Panc1 (cell line): ENCODE measurements at regions not wholly inside any gene's neighbourhood (a gene's known extent, or its start where the extent isn't known, plus 50 kb on each side); places are given as distances from the start of the nearest gene placed in this dataset.

ENCODE experiments used
- ATAC-seq: fragments of 200-7000 bp; cut with Tn5 transposase; 2 replicates; pipeline ENCODE4 v1.9.1; 2020; ENCODE audit warnings: mild to moderate bottlenecking, moderate library complexity
- BruUV-seq: library from RNA; stranded (reverse); fragments of 400-500 nt; replicated peaks from 2 replicates; lab custom pipeline; 2021; lab: Mats Ljungman, UMichigan
- CTCF ChIA-PET: fragments of 300-600 bp; sonication (Branson Sonifier 250); formaldehyde crosslinking; loops from one replicate; lab custom pipeline; 2022; ENCODE audit warnings: antibody characterized with exemption; lab: Charles Lee
- POLR2A ChIA-PET: fragments of 300-600 bp; sonication (Branson Sonifier 250); formaldehyde crosslinking; loops from one replicate; lab custom pipeline; 2022; ENCODE audit warnings: antibody characterized with exemption; lab: Charles Lee
- DNase-seq: peaks from one replicate; pipeline ENCODE4 v3.0.0-alpha.2; 2010; ENCODE audit warnings: low read depth, low spot score
- H3K27ac ChIP-seq: 2 replicates; pipeline ENCODE4 v1.5.1; 2011; ENCODE audit warnings: mild to moderate bottlenecking, low read length, inconsistent platforms
- H3K27me3 ChIP-seq: fragments of 200-500 bp; sonication (Bioruptor generic); 2 replicates; pipeline ENCODE4 v1.6.0; 2014; ENCODE audit warnings: low read length, inconsistent platforms; ENCODE audit not compliant: control insufficient read depth, insufficient read depth
- H3K36me3 ChIP-seq: fragments of 200-500 bp; sonication (Bioruptor generic); 2 replicates; pipeline ENCODE4 v1.5.1; 2014; ENCODE audit warnings: inconsistent platforms, mild to moderate bottlenecking, low read length, moderate library complexity; ENCODE audit not compliant: control insufficient read depth, insufficient read depth
- H3K4me1 ChIP-seq: 2 replicates; pipeline ENCODE4 v1.5.1; 2011; ENCODE audit warnings: inconsistent platforms, mild to moderate bottlenecking, low read length, moderate library complexity; ENCODE audit not compliant: control insufficient read depth, insufficient read depth
- H3K4me3 ChIP-seq, 2 experiments: 2 replicates each; pipeline ENCODE4 v1.5.1; 2011 to 2012; ENCODE audit warnings: low read depth in 2 of 2, low read length in 2 of 2, mild to moderate bottlenecking in 2 of 2, inconsistent platforms in 1 of 2, moderate library complexity in 1 of 2
- H3K9me3 ChIP-seq: fragments of 200-500 bp; sonication (Bioruptor generic); 2 replicates; pipeline ENCODE4 v1.5.1; 2014; ENCODE audit warnings: low read depth, mild to moderate bottlenecking, inconsistent platforms, low read length, moderate library complexity; ENCODE audit not compliant: control insufficient read depth, insufficient read depth
- POLR2AphosphoS5 ChIP-seq: IDR thresholded peaks from 2 replicates; pipeline ENCODE4 v1.6.1; 2012; ENCODE audit warnings: mild to moderate bottlenecking, low read depth, low read length, moderate library complexity
- SIN3A ChIP-seq: IDR thresholded peaks from 2 replicates; pipeline ENCODE4 v1.6.1; 2012; ENCODE audit warnings: low read depth, mild to moderate bottlenecking, low read length, moderate library complexity, borderline replicate concordance; ENCODE audit not compliant: insufficient read depth
- TCF7L2 ChIP-seq: IDR thresholded peaks from 2 replicates; pipeline ENCODE4 v1.6.1; 2011; ENCODE audit warnings: mild to moderate bottlenecking, low read depth, low read length, inconsistent platforms
- in situ Hi-C: cut with HindIII; loops from 2 replicates; pipeline ENCODE4 v1.10.0; 2016; ENCODE audit warnings: low sequenced_read_pairs, low pct_unique_long_range_greater_than_20kb
- intact Hi-C: fragments of 100-400 bp; cut with micrococcal nuclease; formaldehyde crosslinking; loops from one replicate; pipeline ENCODE4 v1.10.0; 2022; ENCODE audit not compliant: unreplicated experiment
- TF ChIP-seq, protein P1 (sequence below): fragments of 450-650 bp; IDR thresholded peaks from 2 replicates; pipeline ENCODE4 v1.5.1; 2017; ENCODE audit warnings: mild to moderate bottlenecking
- TF ChIP-seq, protein P2 (sequence below), 2 experiments: IDR thresholded peaks; 2 replicates each; pipeline ENCODE4 v1.6.1; 2011 to 2012; ENCODE audit warnings: low read depth in 2 of 2, control low read depth in 1 of 2, low read length in 1 of 2, mild to moderate bottlenecking in 1 of 2, moderate library complexity in 1 of 2; ENCODE audit not compliant: insufficient read depth in 1 of 2

- CTCF ChIA-PET: no interaction called here
- no peak overlapping the region for H3K27ac ChIP-seq
- BruUV-seq: no TSS peak
- in situ Hi-C loops (no loop called here), intact Hi-C loops (no loop called here)
- POLR2A ChIA-PET: no interaction called here
- DNase-seq: no peak
- H3K4me3 ChIP-seq: no peak overlapping the region
- no peaks in the 10 kb centered on the region for H3K4me1 ChIP-seq
- no peaks in the 10 kb centered on the region for H3K36me3 ChIP-seq
- no peak for ATAC-seq
- H3K9me3 ChIP-seq: no peaks in the 10 kb centered on the region
- H3K27me3 ChIP-seq: no peaks in the 10 kb centered on the region
- TF ChIP-seq, protein P1, sequence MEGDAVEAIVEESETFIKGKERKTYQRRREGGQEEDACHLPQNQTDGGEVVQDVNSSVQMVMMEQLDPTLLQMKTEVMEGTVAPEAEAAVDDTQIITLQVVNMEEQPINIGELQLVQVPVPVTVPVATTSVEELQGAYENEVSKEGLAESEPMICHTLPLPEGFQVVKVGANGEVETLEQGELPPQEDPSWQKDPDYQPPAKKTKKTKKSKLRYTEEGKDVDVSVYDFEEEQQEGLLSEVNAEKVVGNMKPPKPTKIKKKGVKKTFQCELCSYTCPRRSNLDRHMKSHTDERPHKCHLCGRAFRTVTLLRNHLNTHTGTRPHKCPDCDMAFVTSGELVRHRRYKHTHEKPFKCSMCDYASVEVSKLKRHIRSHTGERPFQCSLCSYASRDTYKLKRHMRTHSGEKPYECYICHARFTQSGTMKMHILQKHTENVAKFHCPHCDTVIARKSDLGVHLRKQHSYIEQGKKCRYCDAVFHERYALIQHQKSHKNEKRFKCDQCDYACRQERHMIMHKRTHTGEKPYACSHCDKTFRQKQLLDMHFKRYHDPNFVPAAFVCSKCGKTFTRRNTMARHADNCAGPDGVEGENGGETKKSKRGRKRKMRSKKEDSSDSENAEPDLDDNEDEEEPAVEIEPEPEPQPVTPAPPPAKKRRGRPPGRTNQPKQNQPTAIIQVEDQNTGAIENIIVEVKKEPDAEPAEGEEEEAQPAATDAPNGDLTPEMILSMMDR: no peak
- TF ChIP-seq SIN3A (no peak), POLR2AphosphoS5 (no peak), TCF7L2 (no peak)
- TF ChIP-seq, protein P2, sequence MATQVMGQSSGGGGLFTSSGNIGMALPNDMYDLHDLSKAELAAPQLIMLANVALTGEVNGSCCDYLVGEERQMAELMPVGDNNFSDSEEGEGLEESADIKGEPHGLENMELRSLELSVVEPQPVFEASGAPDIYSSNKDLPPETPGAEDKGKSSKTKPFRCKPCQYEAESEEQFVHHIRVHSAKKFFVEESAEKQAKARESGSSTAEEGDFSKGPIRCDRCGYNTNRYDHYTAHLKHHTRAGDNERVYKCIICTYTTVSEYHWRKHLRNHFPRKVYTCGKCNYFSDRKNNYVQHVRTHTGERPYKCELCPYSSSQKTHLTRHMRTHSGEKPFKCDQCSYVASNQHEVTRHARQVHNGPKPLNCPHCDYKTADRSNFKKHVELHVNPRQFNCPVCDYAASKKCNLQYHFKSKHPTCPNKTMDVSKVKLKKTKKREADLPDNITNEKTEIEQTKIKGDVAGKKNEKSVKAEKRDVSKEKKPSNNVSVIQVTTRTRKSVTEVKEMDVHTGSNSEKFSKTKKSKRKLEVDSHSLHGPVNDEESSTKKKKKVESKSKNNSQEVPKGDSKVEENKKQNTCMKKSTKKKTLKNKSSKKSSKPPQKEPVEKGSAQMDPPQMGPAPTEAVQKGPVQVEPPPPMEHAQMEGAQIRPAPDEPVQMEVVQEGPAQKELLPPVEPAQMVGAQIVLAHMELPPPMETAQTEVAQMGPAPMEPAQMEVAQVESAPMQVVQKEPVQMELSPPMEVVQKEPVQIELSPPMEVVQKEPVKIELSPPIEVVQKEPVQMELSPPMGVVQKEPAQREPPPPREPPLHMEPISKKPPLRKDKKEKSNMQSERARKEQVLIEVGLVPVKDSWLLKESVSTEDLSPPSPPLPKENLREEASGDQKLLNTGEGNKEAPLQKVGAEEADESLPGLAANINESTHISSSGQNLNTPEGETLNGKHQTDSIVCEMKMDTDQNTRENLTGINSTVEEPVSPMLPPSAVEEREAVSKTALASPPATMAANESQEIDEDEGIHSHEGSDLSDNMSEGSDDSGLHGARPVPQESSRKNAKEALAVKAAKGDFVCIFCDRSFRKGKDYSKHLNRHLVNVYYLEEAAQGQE (IDR thresholded peaks at IDR 0.05; ENCODE audit: insufficient read depth in 1 of 2, low read depth in 2 of 2, low read length in 1 of 2): no peak
These were observed 183.5 kb upstream of the PARD3B start for GRCh38 chr2:204361738-204362137.

DNA sequence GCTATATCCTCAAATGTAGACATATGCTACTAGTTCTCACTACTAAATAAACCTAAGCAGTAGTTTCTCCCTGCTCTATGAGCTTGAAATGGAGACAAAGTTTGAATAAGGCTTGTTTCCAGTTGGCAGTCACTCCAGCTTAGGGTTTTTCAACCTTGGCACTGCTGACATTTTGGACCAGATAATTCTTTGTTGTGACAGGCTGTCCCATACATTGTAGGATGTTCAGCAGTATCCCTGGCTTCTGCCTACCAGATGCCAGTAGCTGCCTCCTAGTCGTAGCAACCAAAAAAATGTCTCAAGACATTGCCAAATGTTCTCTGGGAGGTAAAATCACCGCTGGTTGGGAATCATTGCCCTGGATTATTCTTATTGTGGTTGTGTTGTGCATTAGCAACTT is 182.7 kb upstream of the PARD3B start:
- no peak overlapping the region for H3K27ac ChIP-seq
- intact Hi-C loops (no loop called here), in situ Hi-C loops (no loop called here)
- ChIA-PET CTCF (no interaction called here), POLR2A (interaction anchor here (0.6 kb wide), 1 partner anchor 318 kb away, joined by 3 read pairs; no protein-coding TSS in a partner anchor)
- H3K4me3 ChIP-seq: no peak overlapping the region
- H3K9me3 ChIP-seq: no peaks in the 10 kb centered on the region
- ATAC-seq: no peak
- H3K4me1 ChIP-seq: no peaks in the 10 kb centered on the region
- BruUV-seq: no TSS peak
- no peaks in the 10 kb centered on the region for H3K36me3 ChIP-seq
- TF ChIP-seq, protein P1: no peak
- TF ChIP-seq SIN3A (no peak), TCF7L2 (no peak), POLR2AphosphoS5 (no peak)
- TF ChIP-seq, protein P2 (IDR thresholded peaks at IDR 0.05; ENCODE audit: insufficient read depth in 1 of 2, low read depth in 2 of 2, low read length in 1 of 2): no peak
- no peak for DNase-seq
- H3K27me3 ChIP-seq: no peaks in the 10 kb centered on the region
